Breast epithelium (tissue), 3 donors: ENCODE measurements at regions not wholly inside any gene's neighbourhood (a gene's known extent, or its start where the extent isn't known, plus 50 kb on each side); places are given as distances from the start of the nearest gene placed in this dataset.

Source experiments
- POLR2A ChIP-seq: fragments of 450-650 bp; IDR thresholded peaks from one replicate; pipeline ENCODE4 v1.6.1; 2016; ENCODE audit warnings: antibody characterized with exemption, mild to moderate bottlenecking, moderate library complexity
- TF ChIP-seq, protein P1 (sequence below), 3 donors: fragments of 450-650 bp; IDR thresholded peaks; one replicate each; pipeline ENCODE4 v1.5.1; 2016 to 2017; ENCODE audit warnings: antibody characterized with exemption in 3 of 3, mild to moderate bottlenecking in 3 of 3, moderate library complexity in 3 of 3

DNA sequence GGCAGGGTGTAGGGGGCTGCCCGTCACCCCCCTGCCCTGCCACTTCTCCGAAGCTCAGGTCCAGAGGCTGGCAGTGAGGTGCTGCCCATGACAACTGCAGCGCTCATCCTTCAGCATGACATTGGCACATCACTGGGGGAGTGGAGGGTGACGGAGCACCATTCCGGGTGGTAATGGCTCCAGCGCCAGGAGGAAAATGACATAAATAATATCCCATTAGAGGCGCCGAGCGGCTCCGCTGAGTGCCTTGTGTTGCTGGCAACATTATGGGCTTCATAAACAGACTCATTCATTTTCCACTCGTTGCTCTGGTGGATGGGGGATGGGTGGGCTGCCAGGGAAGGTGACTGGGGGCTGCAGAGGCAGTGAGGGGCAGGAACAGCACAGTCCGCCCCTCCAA is 56.9 kb upstream of the CTNNBL1 start:
- no peak for TF ChIP-seq POLR2A
- TF ChIP-seq, protein P1, sequence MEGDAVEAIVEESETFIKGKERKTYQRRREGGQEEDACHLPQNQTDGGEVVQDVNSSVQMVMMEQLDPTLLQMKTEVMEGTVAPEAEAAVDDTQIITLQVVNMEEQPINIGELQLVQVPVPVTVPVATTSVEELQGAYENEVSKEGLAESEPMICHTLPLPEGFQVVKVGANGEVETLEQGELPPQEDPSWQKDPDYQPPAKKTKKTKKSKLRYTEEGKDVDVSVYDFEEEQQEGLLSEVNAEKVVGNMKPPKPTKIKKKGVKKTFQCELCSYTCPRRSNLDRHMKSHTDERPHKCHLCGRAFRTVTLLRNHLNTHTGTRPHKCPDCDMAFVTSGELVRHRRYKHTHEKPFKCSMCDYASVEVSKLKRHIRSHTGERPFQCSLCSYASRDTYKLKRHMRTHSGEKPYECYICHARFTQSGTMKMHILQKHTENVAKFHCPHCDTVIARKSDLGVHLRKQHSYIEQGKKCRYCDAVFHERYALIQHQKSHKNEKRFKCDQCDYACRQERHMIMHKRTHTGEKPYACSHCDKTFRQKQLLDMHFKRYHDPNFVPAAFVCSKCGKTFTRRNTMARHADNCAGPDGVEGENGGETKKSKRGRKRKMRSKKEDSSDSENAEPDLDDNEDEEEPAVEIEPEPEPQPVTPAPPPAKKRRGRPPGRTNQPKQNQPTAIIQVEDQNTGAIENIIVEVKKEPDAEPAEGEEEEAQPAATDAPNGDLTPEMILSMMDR (IDR thresholded peaks at IDR 0.05), result no peak
